ENCODE measurements at regions not wholly inside any gene's neighbourhood (a gene's known extent, or its start where the extent isn't known, plus 50 kb on each side); places are given as distances from the start of the nearest gene placed in this dataset.

- TF ChIP-seq POLR2A (IDR thresholded peaks at IDR 0.05; ENCODE audit: low read depth), result no peak
- TF ChIP-seq CTCF (IDR thresholded peaks at IDR 0.05), result no peak
Observed at GRCh38 chr15:87573039-87573438, 683.5 kb downstream of the NTRK3 start.
